AG08396 (cell line): ENCODE measurements at regions not wholly inside any gene's neighbourhood (a gene's known extent, or its start where the extent isn't known, plus 50 kb on each side); places are given as distances from the start of the nearest gene placed in this dataset.
"Not testable (repeated sequence)": the region's sequence is repeated elsewhere in the genome, so short reads cannot be mapped to it uniquely, and the experiment has no call there.

Source experiments
- DNase-seq: peaks from one replicate; pipeline ENCODE4 v3.0.0; 2012; ENCODE audit warnings: low spot score, mixed read lengths

- DNase-seq = no peak
Observed at GRCh38 chrX:76509775-76510174, 82.3 kb downstream of the MAGEE1 start.

- no peak for DNase-seq
Observed at GRCh38 chrX:76517544-76517943, 90.0 kb downstream of the MAGEE1 start.

GRCh38 chrX:76520273-76521054, 93.0 kb downstream of the MAGEE1 start:
- DNase-seq = no peak

- DNase-seq = not testable (repeated sequence)
Observed at GRCh38 chrX:76535675-76536074, 108.2 kb downstream of the MAGEE1 start.

- DNase-seq = no peak
Observed at GRCh38 chrX:76538860-76539259, 111.3 kb downstream of the MAGEE1 start.

GRCh38 chrX:76543381-76543780, 115.9 kb downstream of the MAGEE1 start:
- not testable (repeated sequence) for DNase-seq

- DNase-seq = no peak
Observed at GRCh38 chrX:76550016-76550415, 122.5 kb downstream of the MAGEE1 start.

GRCh38 chrX:76555269-76555668, 127.8 kb downstream of the MAGEE1 start:
- no peak for DNase-seq

GRCh38 chrX:76555816-76556215, 128.3 kb downstream of the MAGEE1 start:
- peak; percentile 2 for DNase-seq

GRCh38 chrX:76564842-76565241, 137.3 kb downstream of the MAGEE1 start:
- DNase-seq = not testable (repeated sequence)

- DNase-seq = no peak
Observed at GRCh38 chrX:76605390-76605789, 177.9 kb downstream of the MAGEE1 start.

- no peak for DNase-seq
Observed at GRCh38 chrX:76617020-76617419, 189.5 kb downstream of the MAGEE1 start.

- no peak for DNase-seq
Observed at GRCh38 chrX:76643590-76643989, 216.1 kb downstream of the MAGEE1 start.

GRCh38 chrX:76651369-76651768, 223.9 kb downstream of the MAGEE1 start:
- DNase-seq = not testable (repeated sequence)

GRCh38 chrX:76657499-76657898, 230.0 kb downstream of the MAGEE1 start:
- no peak for DNase-seq
